Panc1 (cell line): ENCODE measurements at regions not wholly inside any gene's neighbourhood (a gene's known extent, or its start where the extent isn't known, plus 50 kb on each side); places are given as distances from the start of the nearest gene placed in this dataset.

Source experiments
- ATAC-seq: fragments of 200-7000 bp; cut with Tn5 transposase; 2 replicates; pipeline ENCODE4 v1.9.1; 2020; ENCODE audit warnings: mild to moderate bottlenecking, moderate library complexity
- BruUV-seq: library from RNA; stranded (reverse); fragments of 400-500 nt; replicated peaks from 2 replicates; lab custom pipeline; 2021; lab: Mats Ljungman, UMichigan
- CTCF ChIA-PET: fragments of 300-600 bp; sonication (Branson Sonifier 250); formaldehyde crosslinking; loops from one replicate; lab custom pipeline; 2022; ENCODE audit warnings: antibody characterized with exemption; lab: Charles Lee
- POLR2A ChIA-PET: fragments of 300-600 bp; sonication (Branson Sonifier 250); formaldehyde crosslinking; loops from one replicate; lab custom pipeline; 2022; ENCODE audit warnings: antibody characterized with exemption; lab: Charles Lee
- DNase-seq: peaks from one replicate; pipeline ENCODE4 v3.0.0-alpha.2; 2010; ENCODE audit warnings: low read depth, low spot score
- H3K27ac ChIP-seq: 2 replicates; pipeline ENCODE4 v1.5.1; 2011; ENCODE audit warnings: mild to moderate bottlenecking, low read length, inconsistent platforms
- H3K27me3 ChIP-seq: fragments of 200-500 bp; sonication (Bioruptor generic); 2 replicates; pipeline ENCODE4 v1.6.0; 2014; ENCODE audit warnings: low read length, inconsistent platforms; ENCODE audit not compliant: control insufficient read depth, insufficient read depth
- H3K36me3 ChIP-seq: fragments of 200-500 bp; sonication (Bioruptor generic); 2 replicates; pipeline ENCODE4 v1.5.1; 2014; ENCODE audit warnings: inconsistent platforms, mild to moderate bottlenecking, low read length, moderate library complexity; ENCODE audit not compliant: control insufficient read depth, insufficient read depth
- H3K4me1 ChIP-seq: 2 replicates; pipeline ENCODE4 v1.5.1; 2011; ENCODE audit warnings: inconsistent platforms, mild to moderate bottlenecking, low read length, moderate library complexity; ENCODE audit not compliant: control insufficient read depth, insufficient read depth
- H3K4me3 ChIP-seq, 2 experiments: 2 replicates each; pipeline ENCODE4 v1.5.1; 2011 to 2012; ENCODE audit warnings: low read depth in 2 of 2, low read length in 2 of 2, mild to moderate bottlenecking in 2 of 2, inconsistent platforms in 1 of 2, moderate library complexity in 1 of 2
- H3K9me3 ChIP-seq: fragments of 200-500 bp; sonication (Bioruptor generic); 2 replicates; pipeline ENCODE4 v1.5.1; 2014; ENCODE audit warnings: low read depth, mild to moderate bottlenecking, inconsistent platforms, low read length, moderate library complexity; ENCODE audit not compliant: control insufficient read depth, insufficient read depth
- CTCF ChIP-seq: fragments of 450-650 bp; IDR thresholded peaks from 2 replicates; pipeline ENCODE4 v1.5.1; 2017; ENCODE audit warnings: mild to moderate bottlenecking
- POLR2AphosphoS5 ChIP-seq: IDR thresholded peaks from 2 replicates; pipeline ENCODE4 v1.6.1; 2012; ENCODE audit warnings: mild to moderate bottlenecking, low read depth, low read length, moderate library complexity
- SIN3A ChIP-seq: IDR thresholded peaks from 2 replicates; pipeline ENCODE4 v1.6.1; 2012; ENCODE audit warnings: low read depth, mild to moderate bottlenecking, low read length, moderate library complexity, borderline replicate concordance; ENCODE audit not compliant: insufficient read depth
- TCF7L2 ChIP-seq: IDR thresholded peaks from 2 replicates; pipeline ENCODE4 v1.6.1; 2011; ENCODE audit warnings: mild to moderate bottlenecking, low read depth, low read length, inconsistent platforms
- in situ Hi-C: cut with HindIII; loops from 2 replicates; pipeline ENCODE4 v1.10.0; 2016; ENCODE audit warnings: low sequenced_read_pairs, low pct_unique_long_range_greater_than_20kb
- intact Hi-C: fragments of 100-400 bp; cut with micrococcal nuclease; formaldehyde crosslinking; loops from one replicate; pipeline ENCODE4 v1.10.0; 2022; ENCODE audit not compliant: unreplicated experiment
- TF ChIP-seq, protein P1 (sequence below), 2 experiments: IDR thresholded peaks; 2 replicates each; pipeline ENCODE4 v1.6.1; 2011 to 2012; ENCODE audit warnings: low read depth in 2 of 2, control low read depth in 1 of 2, low read length in 1 of 2, mild to moderate bottlenecking in 1 of 2, moderate library complexity in 1 of 2; ENCODE audit not compliant: insufficient read depth in 1 of 2

DNA sequence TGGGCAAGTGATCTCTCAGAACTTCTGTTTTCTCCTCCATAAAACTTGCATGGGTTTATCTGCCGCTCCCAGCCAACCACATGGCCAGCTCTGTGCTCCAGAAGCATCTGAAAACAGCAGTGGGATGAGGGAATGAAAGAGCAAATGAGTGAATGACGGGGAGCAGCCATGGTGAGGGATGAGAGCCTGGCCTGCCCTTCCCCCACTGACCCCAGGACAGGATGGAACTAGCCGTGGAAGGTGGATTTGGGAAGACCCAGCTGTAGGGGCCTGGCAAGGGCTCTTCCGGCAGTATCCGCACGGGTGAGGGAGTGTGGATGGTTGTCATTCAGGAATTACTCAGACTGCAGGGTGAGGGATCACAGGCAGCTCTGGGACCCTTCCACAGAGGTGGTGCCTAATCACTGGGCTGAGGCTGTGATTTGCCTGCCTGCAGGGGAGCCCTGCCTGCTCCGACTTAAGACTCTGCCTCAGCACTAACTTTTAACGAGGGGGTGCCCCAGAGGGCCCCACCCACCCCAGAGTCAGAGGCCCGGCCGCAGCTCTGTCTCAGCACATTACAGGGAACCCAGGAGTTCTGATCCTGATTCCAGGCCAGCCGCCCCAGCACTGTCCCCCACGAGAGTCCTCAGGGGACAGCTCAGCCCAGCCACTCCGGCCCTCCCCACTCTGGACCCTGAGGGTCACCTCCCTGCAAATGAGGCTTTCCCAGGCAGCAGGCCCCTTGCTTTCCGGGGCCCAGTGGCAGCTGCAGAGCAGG is 136.8 kb upstream of the C14orf180 start:
- Histone ChIP-seq H3K9me3 (no peaks in the 10 kb centered on the region), H3K4me3 (no peak overlapping the region), H3K36me3 (no peaks in the 10 kb centered on the region), H3K4me1 (no peaks in the 10 kb centered on the region), H3K27ac (no peak overlapping the region), H3K27me3 (no peaks in the 10 kb centered on the region; the same call in 1 of the 2 replicates)
- in situ Hi-C loops (no loop called here), intact Hi-C loops (no loop called here)
- TF ChIP-seq SIN3A (no peak), TCF7L2 (no peak), CTCF (no peak), POLR2AphosphoS5 (no peak)
- TF ChIP-seq, protein P1, sequence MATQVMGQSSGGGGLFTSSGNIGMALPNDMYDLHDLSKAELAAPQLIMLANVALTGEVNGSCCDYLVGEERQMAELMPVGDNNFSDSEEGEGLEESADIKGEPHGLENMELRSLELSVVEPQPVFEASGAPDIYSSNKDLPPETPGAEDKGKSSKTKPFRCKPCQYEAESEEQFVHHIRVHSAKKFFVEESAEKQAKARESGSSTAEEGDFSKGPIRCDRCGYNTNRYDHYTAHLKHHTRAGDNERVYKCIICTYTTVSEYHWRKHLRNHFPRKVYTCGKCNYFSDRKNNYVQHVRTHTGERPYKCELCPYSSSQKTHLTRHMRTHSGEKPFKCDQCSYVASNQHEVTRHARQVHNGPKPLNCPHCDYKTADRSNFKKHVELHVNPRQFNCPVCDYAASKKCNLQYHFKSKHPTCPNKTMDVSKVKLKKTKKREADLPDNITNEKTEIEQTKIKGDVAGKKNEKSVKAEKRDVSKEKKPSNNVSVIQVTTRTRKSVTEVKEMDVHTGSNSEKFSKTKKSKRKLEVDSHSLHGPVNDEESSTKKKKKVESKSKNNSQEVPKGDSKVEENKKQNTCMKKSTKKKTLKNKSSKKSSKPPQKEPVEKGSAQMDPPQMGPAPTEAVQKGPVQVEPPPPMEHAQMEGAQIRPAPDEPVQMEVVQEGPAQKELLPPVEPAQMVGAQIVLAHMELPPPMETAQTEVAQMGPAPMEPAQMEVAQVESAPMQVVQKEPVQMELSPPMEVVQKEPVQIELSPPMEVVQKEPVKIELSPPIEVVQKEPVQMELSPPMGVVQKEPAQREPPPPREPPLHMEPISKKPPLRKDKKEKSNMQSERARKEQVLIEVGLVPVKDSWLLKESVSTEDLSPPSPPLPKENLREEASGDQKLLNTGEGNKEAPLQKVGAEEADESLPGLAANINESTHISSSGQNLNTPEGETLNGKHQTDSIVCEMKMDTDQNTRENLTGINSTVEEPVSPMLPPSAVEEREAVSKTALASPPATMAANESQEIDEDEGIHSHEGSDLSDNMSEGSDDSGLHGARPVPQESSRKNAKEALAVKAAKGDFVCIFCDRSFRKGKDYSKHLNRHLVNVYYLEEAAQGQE (IDR thresholded peaks at IDR 0.05; ENCODE audit: insufficient read depth in 1 of 2, low read depth in 2 of 2, low read length in 1 of 2), result no peak
- CTCF ChIA-PET, result no interaction called here
- no peak for DNase-seq
- no TSS peak for BruUV-seq
- POLR2A ChIA-PET, result interaction anchor here (0.6 kb wide), 1 partner anchor 327 kb away, joined by 6 read pairs; no protein-coding TSS in a partner anchor
- no peak for ATAC-seq

DNA sequence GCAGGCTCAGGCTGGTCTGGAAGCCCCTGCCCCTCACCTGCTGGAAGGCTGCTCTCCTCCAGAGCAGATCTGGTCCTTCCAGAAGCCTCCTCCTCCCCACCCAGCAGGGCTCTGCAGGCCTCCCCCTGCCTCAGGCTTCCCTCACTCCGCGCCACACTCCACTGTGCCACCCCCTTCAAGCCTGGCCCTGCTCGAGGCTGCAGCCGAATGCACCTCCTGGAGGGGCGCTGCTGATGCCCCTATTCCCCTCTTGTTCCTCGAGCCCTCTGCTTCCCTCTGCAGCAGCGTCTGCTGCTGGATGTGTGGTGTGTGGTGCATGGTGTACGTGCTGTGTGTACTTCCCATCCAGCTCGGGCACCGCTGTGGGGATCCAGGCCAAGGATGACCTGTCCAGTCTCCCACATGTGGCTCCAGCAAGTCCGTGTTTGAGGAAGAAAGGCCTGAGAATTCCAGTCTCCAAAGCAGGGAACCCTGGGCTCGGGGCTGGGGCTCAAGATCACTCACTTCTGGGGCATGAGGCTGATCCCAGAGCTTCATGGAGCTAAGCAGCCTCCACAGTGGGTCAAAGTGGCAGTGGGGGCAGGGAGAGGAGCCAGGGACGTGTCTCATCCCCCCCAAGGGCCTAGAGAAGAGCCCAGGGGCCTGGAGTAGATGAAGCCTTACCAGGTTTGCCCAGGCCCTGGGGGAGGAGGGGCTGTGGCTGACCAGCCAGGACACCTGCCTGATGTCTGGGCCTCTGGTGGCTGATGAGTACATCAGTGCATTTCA is 136.0 kb upstream of the C14orf180 start:
- H3K36me3 ChIP-seq, result no peaks in the 10 kb centered on the region
- DNase-seq, result no peak
- ATAC-seq, result peak; percentile 57
- H3K9me3 ChIP-seq, result no peaks in the 10 kb centered on the region
- in situ Hi-C loops, result no loop called here
- intact Hi-C loops, result no loop called here
- no peaks in the 10 kb centered on the region for H3K4me1 ChIP-seq
- H3K4me3 ChIP-seq, result no peak overlapping the region
- H3K27me3 ChIP-seq, result no peaks in the 10 kb centered on the region; the same call in 1 of the 2 replicates
- POLR2A ChIA-PET, result interaction anchor here (0.6 kb wide), 1 partner anchor 328 kb away, joined by 6 read pairs; no protein-coding TSS in a partner anchor
- no peak overlapping the region for H3K27ac ChIP-seq
- no TSS peak for BruUV-seq
- CTCF ChIA-PET, result no interaction called here
- TF ChIP-seq TCF7L2 (no peak), SIN3A (no peak), CTCF (no peak), POLR2AphosphoS5 (no peak)
- TF ChIP-seq, protein P1 (IDR thresholded peaks at IDR 0.05; ENCODE audit: insufficient read depth in 1 of 2, low read depth in 2 of 2, low read length in 1 of 2), result no peak
